Tibial nerve (tissue), 4 donors: ENCODE measurements at regions not wholly inside any gene's neighbourhood (a gene's known extent, or its start where the extent isn't known, plus 50 kb on each side); places are given as distances from the start of the nearest gene placed in this dataset.

Experiments
- CTCF ChIP-seq, 5 experiments: fragments of 200-600 bp in 3 of 5; fragments of 450-650 bp in 2 of 5; sonication (generic) in 3 of 5; IDR thresholded peaks; one replicate each; pipeline ENCODE4 v1.5.1; 2016 to 2019; ENCODE audit warnings: antibody characterized with exemption in 5 of 5, mild to moderate bottlenecking in 3 of 5, moderate library complexity in 2 of 5
- EP300 ChIP-seq, 2 donors: sonication (generic); formaldehyde crosslinking; IDR thresholded peaks; one replicate each; pipeline ENCODE4 v1.6.1; 2017; ENCODE audit warnings: antibody characterized with exemption in 2 of 2, mild to moderate bottlenecking in 1 of 2

- TF ChIP-seq CTCF (IDR thresholded peaks at IDR 0.05) (no peak), EP300 (IDR thresholded peaks at IDR 0.05) (no peak)
Measured at GRCh38 chr9:89731262-89732182, 126.7 kb downstream of the GADD45G start.
